HG02938 (cell line): ENCODE measurements at regions not wholly inside any gene's neighbourhood (a gene's known extent, or its start where the extent isn't known, plus 50 kb on each side); places are given as distances from the start of the nearest gene placed in this dataset.

Source experiments
- ATAC-seq: cut with Tn5 transposase; IDR thresholded peaks from one replicate; pipeline ENCODE4 v1.9.1; 2021; ENCODE audit warnings: mild to moderate bottlenecking, moderate library complexity; ENCODE audit not compliant: unreplicated experiment

DNA sequence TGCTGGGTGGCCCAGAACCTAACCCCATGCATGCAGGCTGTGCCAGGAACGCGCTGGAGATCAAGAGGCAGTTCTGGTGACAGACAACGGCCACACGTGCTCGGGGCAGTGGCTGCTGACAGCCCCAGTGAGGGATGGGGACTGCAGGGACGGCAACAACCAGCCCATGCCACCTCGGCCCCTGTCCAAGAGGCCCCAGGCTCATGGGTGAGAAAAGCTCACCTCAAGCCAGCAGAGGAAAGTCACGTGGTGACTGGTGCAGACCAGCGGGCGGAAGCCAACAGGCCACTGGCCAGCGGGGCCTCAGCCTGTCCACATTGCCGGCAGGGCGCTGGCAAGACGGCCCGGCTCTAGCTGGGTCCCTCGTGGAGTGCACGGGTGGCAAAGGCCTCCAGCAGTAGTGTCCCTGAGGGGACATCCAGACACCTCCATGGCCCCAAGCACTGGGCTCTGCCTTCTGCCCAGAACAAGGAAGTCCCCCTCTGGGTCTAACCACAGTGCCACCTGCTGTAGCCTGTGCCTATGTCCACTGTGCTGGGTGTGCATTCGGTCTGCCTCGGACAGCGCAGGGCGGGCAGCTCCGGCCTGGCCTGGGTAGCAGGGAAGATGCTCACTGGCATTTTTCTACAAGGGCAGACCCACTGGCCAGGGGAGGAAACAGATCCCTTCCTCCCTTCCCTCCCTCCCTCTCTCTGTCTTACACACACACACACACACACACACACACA lies 134.1 kb downstream of the NCOR2 start:
- no peak for ATAC-seq

DNA sequence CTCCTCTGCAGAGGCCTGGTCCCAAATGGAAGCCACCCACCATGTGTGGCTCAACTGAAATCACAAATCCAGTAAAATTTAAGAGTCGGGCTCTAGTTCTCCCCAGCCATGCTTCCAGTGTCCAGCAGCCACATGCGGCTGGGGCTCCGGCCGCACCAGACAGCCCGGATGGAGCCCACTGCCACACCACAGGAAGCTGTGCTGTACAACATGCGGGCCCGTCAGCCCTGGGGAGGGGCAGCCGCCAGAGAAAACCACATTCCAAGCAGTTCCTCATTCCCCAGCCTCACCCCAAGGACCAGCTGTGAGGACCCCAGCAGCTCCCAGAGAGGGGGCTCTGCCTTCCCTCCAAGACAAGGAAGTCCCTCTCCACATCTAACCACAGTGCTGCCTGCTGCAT lies 135.0 kb downstream of the NCOR2 start:
- no peak for ATAC-seq

DNA sequence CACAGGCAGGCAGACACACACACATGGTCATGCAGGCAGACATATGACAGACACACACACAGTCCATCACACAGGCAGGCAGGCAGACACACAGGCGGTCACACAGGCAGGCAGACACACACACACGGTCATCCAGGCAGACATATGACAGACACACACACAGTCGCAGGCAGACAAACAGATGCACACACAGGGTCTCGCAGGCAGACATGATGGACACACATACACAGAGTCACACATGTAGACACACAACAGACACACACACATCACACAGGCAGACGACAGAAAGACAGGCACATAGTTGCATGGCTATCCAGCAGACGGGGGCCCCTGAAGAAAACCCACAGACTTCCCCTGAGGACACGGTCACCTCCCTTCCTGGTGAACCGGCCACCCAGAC lies 135.4 kb downstream of the NCOR2 start:
- ATAC-seq: no peak

DNA sequence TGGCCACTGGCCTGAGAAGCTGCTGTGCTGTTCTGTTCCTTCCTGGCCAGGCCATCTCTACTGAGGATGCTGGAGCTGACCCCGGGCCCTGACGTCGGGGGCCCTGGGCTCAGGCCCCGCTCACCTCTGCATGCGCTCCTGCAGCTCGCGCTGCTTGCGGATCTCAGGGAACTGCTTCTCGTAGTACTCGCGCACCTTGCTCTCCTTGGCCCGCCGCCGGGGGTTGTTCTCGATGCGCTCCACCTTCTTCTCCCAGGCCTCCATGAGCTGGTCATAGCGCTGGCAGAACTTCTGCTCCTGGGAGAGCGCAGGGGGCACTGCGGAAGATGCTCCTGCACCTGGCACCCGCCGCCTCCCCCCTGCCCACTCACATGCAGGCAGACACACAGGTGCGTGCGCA lies 135.6 kb downstream of the RFLNA start:
- no peak for ATAC-seq

DNA sequence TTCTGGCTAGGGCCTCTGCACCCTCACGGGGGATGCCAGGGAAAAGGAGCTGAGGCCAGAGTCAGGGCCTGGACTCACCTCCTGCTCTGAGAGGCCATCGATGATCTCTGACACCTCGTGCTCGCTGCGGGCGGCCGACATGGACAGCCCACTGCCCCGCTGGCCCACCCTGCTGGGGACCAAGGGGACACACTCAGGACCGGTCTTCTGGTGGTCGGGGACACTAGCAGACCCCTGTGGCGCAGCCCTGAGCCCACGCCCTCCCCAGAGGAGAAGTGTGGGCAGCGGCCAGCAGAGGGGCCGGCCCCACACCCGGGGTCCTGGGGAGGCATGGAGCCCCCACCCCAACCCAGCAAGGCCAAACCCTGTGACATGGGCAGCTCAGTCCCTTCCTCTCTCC lies 134.6 kb downstream of the RFLNA start:
- no peak for ATAC-seq

DNA sequence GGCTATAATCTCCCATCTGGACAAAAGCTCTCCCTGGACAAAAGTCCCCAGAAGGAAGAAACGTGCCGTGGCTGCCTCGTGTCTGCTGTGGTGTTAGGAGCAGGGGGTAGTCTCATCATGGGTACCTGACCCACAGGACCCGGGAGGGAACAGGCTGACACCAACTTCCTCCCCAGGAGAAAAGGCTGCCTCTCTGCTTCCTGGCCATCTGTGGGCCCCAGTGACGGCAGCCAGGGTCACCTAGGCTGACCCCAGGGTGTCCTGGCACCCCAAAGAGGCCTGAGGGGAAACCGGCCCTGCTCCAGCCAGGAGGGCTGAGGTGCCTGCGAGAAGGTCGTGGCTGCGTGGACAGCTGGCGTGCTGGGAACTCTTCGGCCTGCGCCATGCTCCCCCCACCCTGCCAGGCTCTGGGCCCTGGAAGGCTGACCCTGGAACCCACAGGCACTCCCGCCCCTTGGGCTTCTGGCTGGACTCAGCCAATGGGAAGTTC lies 133.9 kb downstream of the RFLNA start:
- ATAC-seq: no peak

DNA sequence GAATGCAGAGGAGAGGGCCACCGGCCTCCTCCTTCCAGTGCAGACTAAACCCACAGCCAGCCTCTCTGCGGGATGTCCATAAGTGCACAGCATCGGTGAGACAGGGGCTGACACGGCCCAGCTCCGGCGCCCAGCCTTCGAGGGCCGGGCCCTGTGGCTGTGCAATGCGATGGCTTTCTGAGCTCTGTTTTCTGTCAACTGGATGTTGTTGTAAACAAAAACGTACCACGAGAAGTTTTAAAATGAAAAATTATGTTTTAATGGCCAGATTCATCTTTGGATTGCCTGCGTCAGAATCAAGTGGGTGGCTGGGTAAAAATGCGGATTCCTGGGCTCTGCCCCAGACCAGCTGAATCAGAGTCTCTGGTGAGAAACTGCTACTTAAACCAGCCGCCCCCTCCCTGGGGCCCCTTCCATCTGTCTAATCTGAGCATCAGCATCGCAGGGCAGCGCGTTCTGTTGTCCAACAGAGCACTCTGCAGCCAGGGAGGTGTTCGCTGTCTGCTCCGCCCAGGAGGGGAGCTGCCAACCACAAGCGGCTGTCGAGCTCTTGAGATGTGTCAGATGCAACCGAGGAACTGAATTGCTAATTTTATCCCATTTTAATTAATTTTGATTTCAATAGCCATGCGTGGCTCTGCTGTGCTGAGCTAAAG lies 133.4 kb downstream of the RFLNA start:
- ATAC-seq: no peak

DNA sequence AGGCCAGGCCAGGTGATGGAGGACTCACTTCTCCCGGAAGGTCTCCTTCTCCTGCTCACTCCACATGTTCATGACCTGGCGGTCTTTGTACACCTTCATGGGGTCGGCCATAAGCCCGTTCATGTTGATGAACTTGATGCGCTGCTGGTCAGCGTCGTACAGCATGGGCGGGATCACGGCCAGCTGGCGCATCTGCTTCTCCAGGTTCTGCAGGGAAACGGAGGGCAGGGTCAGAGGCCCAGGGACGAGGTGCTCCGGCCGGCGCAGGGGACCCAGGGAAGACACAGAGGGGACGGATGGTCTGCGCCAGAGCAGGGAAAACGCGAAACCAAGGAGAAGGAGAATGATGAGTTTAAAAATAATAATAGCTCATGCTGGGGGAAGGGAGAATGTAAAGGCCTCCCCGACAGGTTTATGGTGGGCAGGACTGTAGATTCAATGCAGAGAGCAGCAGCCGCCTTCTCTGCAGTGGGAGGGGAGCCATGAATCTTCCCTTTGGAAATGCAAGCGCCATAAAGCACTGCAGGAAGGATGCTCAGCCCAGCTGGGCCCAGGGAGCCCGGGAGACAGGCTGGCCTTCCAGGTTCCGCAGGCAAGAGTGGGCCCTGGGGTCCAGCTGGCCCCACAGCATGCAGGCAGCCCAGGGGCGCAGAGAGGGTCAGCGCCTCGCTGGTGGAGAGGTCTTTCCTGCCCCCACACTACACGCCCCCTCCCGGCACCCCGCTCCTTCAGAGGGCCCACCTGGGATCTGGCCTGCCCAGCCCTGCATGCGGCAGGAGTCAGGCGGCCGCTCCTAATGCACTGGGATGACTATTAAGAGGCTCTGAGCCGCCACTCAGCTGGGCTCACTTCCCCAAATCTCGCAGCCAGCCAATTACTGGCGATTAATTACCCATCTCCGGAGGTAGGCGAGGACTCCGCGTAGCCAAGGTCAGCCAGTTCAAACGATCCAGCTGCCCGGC lies 132.0 kb downstream of the RFLNA start:
- ATAC-seq: no peak

DNA sequence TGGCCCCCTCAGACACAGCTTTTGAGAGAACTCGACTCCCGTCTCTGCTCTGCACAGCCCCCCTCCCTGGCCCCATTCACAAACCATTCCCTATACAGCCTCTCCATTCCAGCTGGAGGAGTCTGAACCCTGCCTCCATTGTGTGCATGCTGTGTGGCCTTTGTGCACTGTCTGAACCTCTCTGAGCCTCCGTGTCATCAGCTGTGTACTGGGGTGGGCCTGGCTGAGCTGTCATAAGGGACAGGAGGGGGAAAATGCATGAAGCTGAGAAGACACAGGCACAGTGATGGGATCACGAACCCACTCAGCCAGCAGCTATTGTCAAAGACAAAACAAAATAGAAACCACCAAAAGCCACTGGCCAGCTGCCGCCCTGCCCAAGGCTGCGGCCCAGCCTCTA lies 130.8 kb downstream of the RFLNA start:
- no peak for ATAC-seq

DNA sequence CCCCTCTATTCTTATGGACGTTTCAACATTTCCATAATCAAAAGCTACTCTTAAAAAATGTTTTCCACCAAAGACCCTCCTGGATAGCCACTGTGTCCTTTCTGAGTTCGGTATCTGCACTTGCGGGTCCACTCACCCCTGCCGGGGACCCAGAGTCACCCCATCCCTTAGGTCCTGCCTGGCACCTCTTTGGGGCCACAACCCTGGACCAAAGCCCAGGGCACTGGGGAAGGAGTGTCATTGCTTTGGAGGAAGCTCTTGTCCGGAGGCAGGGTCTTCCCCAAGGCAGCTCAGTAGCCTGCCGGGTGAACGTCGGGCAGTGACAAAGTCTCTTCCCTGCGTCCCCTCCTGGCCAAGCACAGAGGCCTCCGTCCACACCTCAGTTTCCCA lies 129.6 kb downstream of the RFLNA start:
- no peak for ATAC-seq

DNA sequence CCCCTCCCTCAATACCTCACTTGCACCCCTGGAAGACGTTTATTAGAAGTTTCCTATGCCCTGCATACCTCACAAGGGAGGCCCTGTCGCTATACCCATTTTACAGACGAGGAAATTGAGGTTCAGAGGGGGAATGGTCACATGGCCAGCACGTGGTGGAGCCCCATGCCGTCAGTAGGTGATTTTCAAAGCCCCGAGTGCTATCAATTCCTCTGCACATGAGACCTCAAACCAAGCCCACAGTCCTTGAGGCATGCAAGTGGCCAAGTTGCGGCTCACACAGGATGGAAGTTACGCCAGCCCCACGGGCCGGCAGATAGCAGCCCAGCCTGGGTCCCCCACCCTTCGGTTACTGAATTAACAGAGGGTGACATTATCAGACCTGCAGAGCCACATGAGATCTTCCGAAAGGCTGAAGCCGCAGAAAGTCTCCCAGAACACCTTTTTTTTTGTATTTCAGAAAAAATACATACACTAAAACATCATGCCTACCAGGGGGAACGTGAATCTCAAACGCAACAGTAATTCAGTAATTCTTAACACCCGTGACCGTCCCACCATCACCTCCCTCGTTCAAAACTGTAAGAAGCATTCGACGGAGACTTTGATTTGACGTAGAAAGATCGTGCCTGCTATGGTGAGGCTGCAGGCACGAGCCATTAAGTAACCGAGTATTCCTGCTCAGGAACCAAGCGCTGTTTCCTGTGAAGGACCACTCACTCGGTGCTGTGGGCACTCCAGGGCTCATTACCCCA lies 129.0 kb downstream of the RFLNA start:
- ATAC-seq: no peak

DNA sequence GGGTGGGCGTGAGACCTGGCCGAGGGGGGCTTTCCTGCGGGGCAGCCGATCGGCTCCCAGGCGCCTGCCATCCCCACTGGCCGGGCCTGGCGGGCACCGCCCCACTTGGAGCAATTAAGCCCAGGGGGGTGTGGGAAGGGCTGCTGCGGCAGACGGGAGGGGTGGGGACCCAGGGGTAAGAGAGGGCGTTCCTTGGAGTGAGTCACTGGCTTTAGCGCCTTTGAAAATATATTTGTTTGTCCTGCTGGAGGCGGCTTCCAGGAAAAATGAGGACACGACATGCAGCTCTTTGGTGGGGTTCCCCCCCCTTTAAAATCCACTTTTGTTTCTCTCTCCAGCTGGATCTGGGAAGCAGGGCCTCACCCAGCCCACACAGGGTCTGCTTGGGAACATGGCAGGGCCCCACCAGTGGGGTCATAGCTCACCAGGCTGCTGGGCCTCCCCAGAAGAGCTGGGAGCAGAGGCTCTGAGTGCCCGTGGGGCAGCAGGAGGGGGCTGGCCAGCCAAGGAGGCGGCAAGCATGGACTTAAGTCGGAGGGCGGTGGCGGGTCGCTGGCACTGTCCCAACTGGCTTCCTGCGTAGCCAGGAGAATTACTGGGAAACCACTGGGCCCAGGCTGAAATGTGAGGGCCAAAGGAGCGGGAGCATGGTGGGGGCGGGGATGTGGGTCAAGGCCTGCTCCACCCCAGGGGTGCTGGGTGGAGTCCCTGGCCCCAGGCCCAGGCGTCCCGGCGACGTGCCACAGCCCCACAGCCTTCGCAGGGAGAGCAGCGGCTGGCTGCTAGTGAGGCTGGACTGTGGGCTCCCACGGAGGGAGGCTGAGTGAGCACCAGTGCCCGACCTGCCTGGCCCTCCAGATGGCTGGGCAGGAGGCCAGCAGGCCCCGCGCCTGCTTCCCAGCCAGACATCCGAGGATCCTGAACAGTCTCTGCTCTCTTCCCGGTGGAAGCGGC lies 128.0 kb downstream of the RFLNA start:
- no peak for ATAC-seq

DNA sequence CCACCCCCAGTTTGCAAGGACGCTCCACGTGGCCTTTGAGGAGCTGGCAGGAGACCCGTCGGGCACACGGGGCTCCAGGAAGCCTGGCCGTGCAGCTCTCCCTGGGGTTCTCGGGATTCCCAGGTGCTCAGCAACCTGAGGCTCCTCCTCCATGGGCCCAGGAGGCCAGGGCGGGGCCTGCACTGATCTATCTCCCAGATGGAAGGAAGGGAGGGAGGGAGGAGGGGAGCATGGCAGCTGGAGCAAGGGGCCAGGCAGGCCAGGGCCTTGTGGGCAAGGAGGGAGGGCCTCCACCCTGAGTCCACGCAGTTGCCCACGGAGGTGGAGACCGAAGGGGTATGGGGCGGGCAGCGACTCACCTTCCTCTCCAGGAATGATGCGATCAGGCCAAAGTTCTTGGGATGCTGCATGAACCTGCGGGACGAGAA lies 127.3 kb downstream of the RFLNA start:
- no peak for ATAC-seq

DNA sequence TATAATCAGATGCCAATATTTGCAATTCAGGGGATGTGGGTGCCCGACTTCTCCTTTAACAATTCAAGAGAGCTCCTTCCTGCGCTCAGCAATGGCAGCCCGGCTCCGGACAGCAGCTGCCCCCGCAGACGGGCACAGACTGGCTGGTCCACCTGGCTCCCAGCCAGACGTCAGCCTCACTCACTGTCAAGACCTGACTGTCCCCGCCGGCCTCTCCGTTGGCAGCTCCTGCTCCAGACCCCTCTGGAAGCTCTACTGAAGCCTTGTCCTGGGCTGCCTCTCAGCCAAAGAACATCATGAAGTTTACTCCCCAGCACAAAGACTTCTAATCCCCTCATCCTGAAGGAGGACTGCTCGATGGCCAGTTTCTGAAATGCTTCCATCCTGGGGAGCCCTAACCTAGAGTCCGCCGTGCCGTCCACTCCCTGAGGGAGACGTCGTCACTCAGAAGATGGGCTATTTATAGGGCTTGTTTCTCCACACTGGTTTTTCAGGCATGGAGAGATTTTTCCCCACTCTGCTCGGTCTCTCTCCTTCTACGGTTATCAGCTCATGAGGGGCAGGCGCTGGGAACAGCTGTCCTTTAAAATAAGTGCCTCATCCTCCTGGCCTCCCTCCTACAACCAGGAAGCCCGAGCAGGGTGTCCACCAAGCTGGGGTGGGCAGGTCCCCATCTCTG lies 126.2 kb downstream of the RFLNA start:
- no peak for ATAC-seq

DNA sequence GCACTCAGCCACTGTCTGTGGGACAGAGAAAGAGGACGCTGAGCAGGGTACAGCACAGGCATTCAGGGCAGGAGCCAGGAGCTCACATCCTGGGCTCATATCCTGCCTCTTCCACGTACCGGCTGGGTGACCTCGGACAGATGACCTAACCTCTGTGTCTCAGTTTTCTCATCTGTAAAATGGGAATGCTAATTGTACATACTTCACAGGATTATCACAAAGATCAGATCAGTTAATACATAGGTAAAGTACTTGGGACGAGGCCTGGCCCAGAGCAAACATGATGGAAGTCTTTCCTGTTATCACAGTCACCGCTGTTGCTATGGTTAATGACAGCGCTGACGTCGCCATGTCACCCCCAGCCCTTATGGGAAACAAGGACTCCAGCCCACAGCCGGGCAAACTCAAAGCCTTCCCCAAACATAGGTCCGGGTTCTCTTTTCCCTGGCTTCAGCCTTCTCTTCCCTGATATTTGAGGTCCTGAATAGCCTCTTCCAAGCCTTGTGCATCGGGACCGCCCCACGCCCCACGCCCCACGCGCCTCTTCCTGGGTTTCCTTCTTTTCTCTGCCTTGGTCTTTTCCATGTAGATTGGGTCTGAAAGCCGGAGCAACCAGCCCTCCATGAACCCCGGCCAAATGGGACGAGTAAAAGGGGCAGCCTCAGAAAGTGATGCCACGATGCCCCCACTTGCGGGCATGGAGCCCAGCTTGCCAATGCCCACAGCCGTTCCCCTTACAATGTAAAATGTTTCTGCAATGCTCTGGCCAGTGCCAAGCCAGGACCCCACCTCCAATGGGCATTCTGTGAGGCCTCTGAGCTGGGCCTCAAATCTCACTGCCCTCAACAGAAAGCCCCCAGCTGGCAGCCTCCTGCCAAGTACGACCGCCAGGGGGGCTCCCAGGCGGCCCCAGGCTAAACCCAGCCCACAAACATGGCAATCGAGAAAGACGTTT lies 125.4 kb downstream of the RFLNA start:
- no peak for ATAC-seq

DNA sequence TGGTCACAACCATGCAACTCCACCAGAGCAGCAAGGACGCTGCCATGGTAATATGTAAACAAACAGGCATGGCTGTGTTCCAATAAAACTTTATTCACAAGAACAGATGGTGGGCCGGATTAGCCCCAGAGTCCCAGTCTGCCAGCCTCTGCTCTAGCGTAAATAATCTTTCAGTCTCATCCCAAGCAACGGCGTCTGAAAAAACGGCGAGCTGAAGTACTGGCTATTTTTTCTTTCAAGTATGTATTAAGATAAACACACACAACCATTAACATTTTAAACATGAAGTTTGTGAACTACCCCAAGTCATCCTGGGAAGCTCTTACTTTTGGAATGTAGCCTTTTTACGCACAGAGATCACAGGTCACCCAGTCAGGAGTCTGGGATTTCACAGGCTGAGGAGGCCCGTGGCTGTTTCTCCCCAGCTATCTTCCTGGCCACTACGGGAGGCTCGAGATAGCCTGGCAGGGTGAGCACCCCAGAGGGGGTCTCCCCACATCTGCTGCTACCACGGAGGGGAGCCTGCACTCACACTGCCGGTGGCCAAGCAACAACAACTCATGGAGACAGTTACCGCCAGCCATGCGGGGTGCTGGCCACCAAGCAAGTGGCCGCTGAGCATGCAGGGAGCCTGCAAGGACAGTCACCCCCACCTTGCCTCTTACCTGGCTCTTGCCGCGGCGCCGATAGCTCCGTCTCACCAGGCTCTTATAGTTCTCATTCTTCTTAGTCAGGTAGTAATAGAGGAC lies 124.6 kb downstream of the RFLNA start:
- ATAC-seq: no peak

DNA sequence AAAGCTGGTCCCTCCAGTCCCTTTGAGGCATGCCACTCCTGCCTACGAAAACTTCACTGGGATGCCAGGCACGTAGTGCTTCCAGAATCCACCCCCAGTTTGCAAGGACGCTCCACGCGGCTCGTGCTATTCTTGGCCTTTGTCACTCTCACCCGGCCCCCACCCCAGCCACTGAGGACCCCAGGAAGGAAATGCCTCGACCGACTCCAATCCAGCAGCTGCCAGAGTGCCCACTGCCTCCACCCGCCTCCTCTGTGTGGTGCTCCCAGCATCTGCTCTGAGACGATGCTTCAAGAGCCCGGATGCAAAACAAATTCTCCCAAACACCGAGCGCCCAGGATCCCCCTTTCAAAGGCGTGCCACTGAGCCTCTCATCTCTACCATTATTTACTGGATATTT lies 123.9 kb downstream of the RFLNA start:
- ATAC-seq: no peak
